IMR-90 (cell line): ENCODE measurements at regions not wholly inside any gene's neighbourhood (a gene's known extent, or its start where the extent isn't known, plus 50 kb on each side); places are given as distances from the start of the nearest gene placed in this dataset.

Experiments
- ATAC-seq: fragments of 200-7000 bp; cut with Tn5 transposase; 2 replicates; pipeline ENCODE4 v1.9.1; 2020; ENCODE audit warnings: low read depth, mild to moderate bottlenecking, moderate library complexity
- BruUV-seq: library from RNA; stranded (reverse); fragments of 400-500 nt; replicated peaks from 2 replicates; lab custom pipeline; 2021; lab: Mats Ljungman, UMichigan
- CTCF ChIA-PET: fragments of 300-600 bp; formaldehyde crosslinking; extraction: SDS; loops from one replicate; lab custom pipeline; 2021; ENCODE audit warnings: antibody characterized with exemption; lab: Yijun Ruan, JAX
- POLR2A ChIA-PET: fragments of 300-600 bp; sonication (Branson Sonifier 250); formaldehyde crosslinking; loops from one replicate; lab custom pipeline; 2022; ENCODE audit warnings: antibody characterized with exemption; ENCODE audit not compliant: unreplicated experiment; lab: Charles Lee
- DNase-seq: peaks from one replicate; pipeline ENCODE4 v3.0.0; 2013
- H2AFZ ChIP-seq: replicated peaks from 2 replicates; pipeline ENCODE3; 2013; ENCODE audit warnings: low read length, mild to moderate bottlenecking; ENCODE audit not compliant: poor library complexity
- H2AK5ac ChIP-seq: 2 replicates; pipeline ENCODE4 v1.6.1; 2013; ENCODE audit warnings: low read depth, low read length, inconsistent platforms
- H2AK9ac ChIP-seq: replicated peaks from 2 replicates; pipeline ENCODE3; 2013; ENCODE audit warnings: mild to moderate bottlenecking, low read depth, low read length, moderate library complexity; ENCODE audit not compliant: poor library complexity
- H2BK120ac ChIP-seq: 2 replicates; pipeline ENCODE4 v1.6.1; 2013; ENCODE audit warnings: low read depth, low read length, inconsistent platforms
- H2BK15ac ChIP-seq: 3 replicates; pipeline ENCODE4 v1.6.1; 2013; ENCODE audit warnings: low read depth, low read length, inconsistent platforms
- H2BK20ac ChIP-seq: 2 replicates; pipeline ENCODE4 v1.6.1; 2013; ENCODE audit warnings: low read depth, mild to moderate bottlenecking, inconsistent platforms, low read length, moderate library complexity
- H2BK5ac ChIP-seq: 2 replicates; pipeline ENCODE4 v1.6.1; 2013; ENCODE audit warnings: mild to moderate bottlenecking, low read depth, low read length, inconsistent platforms; ENCODE audit not compliant: poor library complexity, severe bottlenecking
- H3K14ac ChIP-seq: replicated peaks from 2 replicates; pipeline ENCODE4 v1.6.1; 2013; ENCODE audit warnings: low read depth, low read length, inconsistent platforms
- H3K18ac ChIP-seq: 2 replicates; pipeline ENCODE4 v1.6.1; 2013; ENCODE audit warnings: low read depth, low read length, control low read depth
- H3K23ac ChIP-seq: 2 replicates; pipeline ENCODE4 v1.6.1; 2013; ENCODE audit warnings: low read depth, low read length, inconsistent platforms
- H3K27ac ChIP-seq: 2 replicates; pipeline ENCODE4 v1.5.1; 2013; ENCODE audit warnings: mild to moderate bottlenecking, control low read depth, low read length; ENCODE audit not compliant: insufficient read depth
- H3K27me3 ChIP-seq: 2 replicates; pipeline ENCODE4 v1.6.1; 2013; ENCODE audit warnings: low read length; ENCODE audit not compliant: control insufficient read depth, insufficient read depth
- H3K36me3 ChIP-seq: 2 replicates; pipeline ENCODE4 v1.6.1; 2013; ENCODE audit warnings: low read length, mixed read lengths; ENCODE audit not compliant: control insufficient read depth, insufficient read depth
- H3K4ac ChIP-seq: 2 replicates; pipeline ENCODE4 v1.6.1; 2013; ENCODE audit warnings: low read depth, low read length, inconsistent platforms
- H3K4me1 ChIP-seq: 2 replicates; pipeline ENCODE4 v1.6.1; 2013; ENCODE audit warnings: low read length, mixed read lengths; ENCODE audit not compliant: control insufficient read depth, insufficient read depth
- H3K4me2 ChIP-seq: 2 replicates; pipeline ENCODE4 v1.6.1; 2013; ENCODE audit warnings: low read depth, mild to moderate bottlenecking, control low read depth, low read length, moderate library complexity
- H3K4me3 ChIP-seq: 2 replicates; pipeline ENCODE4 v1.5.1; 2013; ENCODE audit warnings: low read depth, mild to moderate bottlenecking, control low read depth, low read length, moderate library complexity; ENCODE audit not compliant: insufficient read depth
- H3K56ac ChIP-seq: 2 replicates; pipeline ENCODE4 v1.6.1; 2013; ENCODE audit warnings: low read length, inconsistent platforms; ENCODE audit not compliant: insufficient read depth; ENCODE audit errors: extremely low read depth
- H3K79me1 ChIP-seq, 2 experiments: 2 replicates each; pipeline ENCODE4 v1.6.1; 2013; ENCODE audit warnings: low read length in 2 of 2, inconsistent platforms in 1 of 2, low read depth in 1 of 2
- H3K9ac ChIP-seq: 2 replicates; pipeline ENCODE4 v1.6.1; 2013; ENCODE audit warnings: low read depth, low read length, control low read depth
- H3K9me1 ChIP-seq: 2 replicates; pipeline ENCODE4 v1.6.1; 2013; ENCODE audit warnings: low read length, inconsistent platforms; ENCODE audit not compliant: insufficient read depth
- H3K9me3 ChIP-seq: 2 replicates; pipeline ENCODE4 v1.6.1; 2013; ENCODE audit warnings: low read length; ENCODE audit not compliant: control insufficient read depth, insufficient read depth
- H4K20me1 ChIP-seq: 2 replicates; pipeline ENCODE4 v1.6.1; 2013; ENCODE audit warnings: low read length, inconsistent platforms; ENCODE audit not compliant: insufficient read depth
- H4K5ac ChIP-seq: 2 replicates; pipeline ENCODE4 v1.6.1; 2013; ENCODE audit warnings: mild to moderate bottlenecking, low read depth, low read length, control low read depth
- H4K8ac ChIP-seq, 2 experiments: 2 replicates each; pipeline ENCODE4 v1.6.1; 2013; ENCODE audit warnings: low read depth in 2 of 2, low read length in 2 of 2, control low read depth in 1 of 2, inconsistent platforms in 1 of 2
- H4K91ac ChIP-seq: 2 replicates; pipeline ENCODE4 v1.6.1; 2013; ENCODE audit warnings: low read depth, low read length, inconsistent platforms; ENCODE audit not compliant: insufficient read depth
- BHLHE40 ChIP-seq: fragments of 150-350 bp; IDR thresholded peaks from 2 replicates; pipeline ENCODE4 v1.6.1; 2016; ENCODE audit warnings: mild to moderate bottlenecking, low read depth, low read length
- CEBPB ChIP-seq: IDR thresholded peaks from 2 replicates; pipeline ENCODE4 v1.6.1; 2012; ENCODE audit warnings: low read depth, low read length, improper control_type of control experiment
- CHD1 ChIP-seq: IDR thresholded peaks from 2 replicates; pipeline ENCODE4 v1.6.1; 2012; ENCODE audit warnings: low read depth, low read length, improper control_type of control experiment
- FOS ChIP-seq: fragments of 150-350 bp; IDR thresholded peaks from 2 replicates; pipeline ENCODE4 v1.6.1; 2016; ENCODE audit warnings: low read depth, low read length
- MAFK ChIP-seq: IDR thresholded peaks from 2 replicates; pipeline ENCODE4 v1.6.1; 2012; ENCODE audit warnings: low read depth, low read length, improper control_type of control experiment
- MAZ ChIP-seq: IDR thresholded peaks from 2 replicates; pipeline ENCODE4 v1.6.1; 2012; ENCODE audit warnings: low read depth, mild to moderate bottlenecking, low read length, improper control_type of control experiment, moderate library complexity, borderline replicate concordance
- MXI1 ChIP-seq: IDR thresholded peaks from 2 replicates; pipeline ENCODE4 v1.6.1; 2012; ENCODE audit warnings: low read depth, mild to moderate bottlenecking, low read length, moderate library complexity, borderline replicate concordance
- NFE2L2 ChIP-seq: fragments of 150-350 bp; IDR thresholded peaks from 2 replicates; pipeline ENCODE4 v1.6.1; 2016; ENCODE audit warnings: low read depth, mild to moderate bottlenecking, low read length
- POLR2A ChIP-seq: IDR thresholded peaks from 2 replicates; pipeline ENCODE4 v1.6.1; 2012; ENCODE audit warnings: mild to moderate bottlenecking, low read depth, low read length
- RAD21 ChIP-seq: IDR thresholded peaks from 2 replicates; pipeline ENCODE4 v1.6.1; 2012; ENCODE audit warnings: low read length, improper control_type of control experiment
- RCOR1 ChIP-seq: IDR thresholded peaks from 2 replicates; pipeline ENCODE4 v1.6.1; 2012; ENCODE audit warnings: mild to moderate bottlenecking, low read length, improper control_type of control experiment; ENCODE audit not compliant: insufficient replicate concordance
- RFX5 ChIP-seq: IDR thresholded peaks from 2 replicates; pipeline ENCODE4 v1.8.0; 2012; ENCODE audit warnings: low read depth, mild to moderate bottlenecking, low read length, moderate library complexity
- SMC3 ChIP-seq: fragments of 150-350 bp; IDR thresholded peaks from 2 replicates; pipeline ENCODE4 v1.6.1; 2016; ENCODE audit warnings: low read depth, mild to moderate bottlenecking, antibody characterized with exemption, low read length, moderate library complexity
- USF2 ChIP-seq: fragments of 150-350 bp; IDR thresholded peaks from 2 replicates; pipeline ENCODE4 v1.6.1; 2017; ENCODE audit warnings: mild to moderate bottlenecking, antibody characterized with exemption, low read length, low read depth
- dilution Hi-C: fragments of 300-500 bp; cut with HindIII; formaldehyde crosslinking; loops from one replicate; pipeline ENCODE4 v1.14.3; 2018; ENCODE audit warnings: low sequenced_read_pairs; ENCODE audit not compliant: unreplicated experiment
- in situ Hi-C: fragments of 300-500 bp; cut with MboI; formaldehyde crosslinking; loops from 3 replicates; pipeline ENCODE4 v1.14.3; 2019; ENCODE audit warnings: low sequenced_read_pairs, inconsistent platforms, mixed read lengths
- intact Hi-C: fragments of 100-400 bp; cut with micrococcal nuclease; formaldehyde crosslinking; loops from 2 replicates; pipeline ENCODE4 v1.10.0; 2022
- TF ChIP-seq, protein P1 (sequence below): fragments of 150-350 bp; IDR thresholded peaks from 2 replicates; pipeline ENCODE4 v1.6.1; 2016; ENCODE audit warnings: low read depth, mild to moderate bottlenecking, low read length, moderate library complexity, borderline replicate concordance
- TF ChIP-seq, protein P2 (sequence below): conservative IDR thresholded peaks from 2 replicates; pipeline ENCODE4 v1.5.1; 2012; ENCODE audit warnings: mild to moderate bottlenecking, low read depth, low read length, improper control_type of control experiment

- in situ Hi-C loops, result no loop called here
- intact Hi-C loops, result no loop called here
- Histone ChIP-seq H3K4ac (no peak overlapping the region), H2BK15ac (no peak overlapping the region), H4K5ac (no peak overlapping the region), H3K27ac (no peak overlapping the region), H2BK5ac (no peak overlapping the region), H3K27me3 (no peaks in the 10 kb centered on the region), H2AFZ (no peak overlapping the region), H3K9me1 (no peaks in the 10 kb centered on the region), H2BK120ac (no peak overlapping the region), H3K14ac (no peak overlapping the region), H3K4me3 (no peak overlapping the region), H3K9me3 (no peaks in the 10 kb centered on the region), H3K4me1 (no peaks in the 10 kb centered on the region), H3K18ac (no peak overlapping the region), H3K9ac (no peak overlapping the region), H4K8ac (no peak overlapping the region), H3K23ac (no peak overlapping the region), H3K79me1 (no peaks in the 10 kb centered on the region), H2BK20ac (no peak overlapping the region), H3K56ac (no peak overlapping the region), H3K4me2 (no peak overlapping the region), H3K36me3 (no peaks in the 10 kb centered on the region), H4K91ac (no peak overlapping the region), H2AK5ac (no peak overlapping the region), H2AK9ac (no peak overlapping the region), H4K20me1 (no peaks in the 10 kb centered on the region)
- POLR2A ChIA-PET, result no interaction called here
- no TSS peak for BruUV-seq
- dilution Hi-C loops, result no loop called here
- no peak for TF ChIP-seq CHD1
- TF ChIP-seq CEBPB, result no peak
- no peak for TF ChIP-seq BHLHE40
- TF ChIP-seq POLR2A, result no peak
- no peak for TF ChIP-seq NFE2L2
- no peak for TF ChIP-seq RAD21
- no peak for TF ChIP-seq SMC3
- TF ChIP-seq, protein P1, sequence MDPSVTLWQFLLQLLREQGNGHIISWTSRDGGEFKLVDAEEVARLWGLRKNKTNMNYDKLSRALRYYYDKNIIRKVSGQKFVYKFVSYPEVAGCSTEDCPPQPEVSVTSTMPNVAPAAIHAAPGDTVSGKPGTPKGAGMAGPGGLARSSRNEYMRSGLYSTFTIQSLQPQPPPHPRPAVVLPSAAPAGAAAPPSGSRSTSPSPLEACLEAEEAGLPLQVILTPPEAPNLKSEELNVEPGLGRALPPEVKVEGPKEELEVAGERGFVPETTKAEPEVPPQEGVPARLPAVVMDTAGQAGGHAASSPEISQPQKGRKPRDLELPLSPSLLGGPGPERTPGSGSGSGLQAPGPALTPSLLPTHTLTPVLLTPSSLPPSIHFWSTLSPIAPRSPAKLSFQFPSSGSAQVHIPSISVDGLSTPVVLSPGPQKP, result no peak
- TF ChIP-seq MAFK, result no peak
- TF ChIP-seq MXI1, result no peak
- TF ChIP-seq, protein P2, sequence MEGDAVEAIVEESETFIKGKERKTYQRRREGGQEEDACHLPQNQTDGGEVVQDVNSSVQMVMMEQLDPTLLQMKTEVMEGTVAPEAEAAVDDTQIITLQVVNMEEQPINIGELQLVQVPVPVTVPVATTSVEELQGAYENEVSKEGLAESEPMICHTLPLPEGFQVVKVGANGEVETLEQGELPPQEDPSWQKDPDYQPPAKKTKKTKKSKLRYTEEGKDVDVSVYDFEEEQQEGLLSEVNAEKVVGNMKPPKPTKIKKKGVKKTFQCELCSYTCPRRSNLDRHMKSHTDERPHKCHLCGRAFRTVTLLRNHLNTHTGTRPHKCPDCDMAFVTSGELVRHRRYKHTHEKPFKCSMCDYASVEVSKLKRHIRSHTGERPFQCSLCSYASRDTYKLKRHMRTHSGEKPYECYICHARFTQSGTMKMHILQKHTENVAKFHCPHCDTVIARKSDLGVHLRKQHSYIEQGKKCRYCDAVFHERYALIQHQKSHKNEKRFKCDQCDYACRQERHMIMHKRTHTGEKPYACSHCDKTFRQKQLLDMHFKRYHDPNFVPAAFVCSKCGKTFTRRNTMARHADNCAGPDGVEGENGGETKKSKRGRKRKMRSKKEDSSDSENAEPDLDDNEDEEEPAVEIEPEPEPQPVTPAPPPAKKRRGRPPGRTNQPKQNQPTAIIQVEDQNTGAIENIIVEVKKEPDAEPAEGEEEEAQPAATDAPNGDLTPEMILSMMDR, result no peak
- no peak for TF ChIP-seq FOS
- TF ChIP-seq MAZ, result no peak
- TF ChIP-seq USF2, result no peak
- no peak for TF ChIP-seq RFX5
- no peak for TF ChIP-seq RCOR1
- DNase-seq, result no peak
- CTCF ChIA-PET, result interaction anchor here (0.9 kb wide), 1 partner anchor 16 kb away, joined by 3 read pairs; no protein-coding TSS in a partner anchor
- ATAC-seq, result no peak
Measured at GRCh38 chr13:75076476-75076875, 405.5 kb downstream of the TBC1D4 start.
